H1 (cell line): ENCODE measurements at regions not wholly inside any gene's neighbourhood (a gene's known extent, or its start where the extent isn't known, plus 50 kb on each side); places are given as distances from the start of the nearest gene placed in this dataset.

ENCODE experiments used
- CTCF ChIA-PET: fragments of 300-600 bp; sonication (Branson Sonifier 250); formaldehyde crosslinking; loops from one replicate; lab custom pipeline; 2021; ENCODE audit not compliant: partially characterized antibody; lab: Charles Lee
- POLR2A ChIA-PET: fragments of 300-600 bp; sonication (Branson Sonifier 250); formaldehyde crosslinking; loops from one replicate; lab custom pipeline; 2021; ENCODE audit warnings: inconsistent platforms; ENCODE audit not compliant: partially characterized antibody; lab: Charles Lee
- DNase-seq, 2 experiments: peaks; one replicate each; pipeline versions ENCODE4 v3.0.0 to v3.0.0-alpha.2; 2010 to 2022; ENCODE audit warnings: low spot score in 2 of 2, low read depth in 1 of 2, mixed read lengths in 1 of 2
- FAIRE-seq: peaks from 2 replicates; lab custom pipeline; 2011; peaks lifted over from hg19 to GRCh38; lab: Jason Lieb, UNC
- H2AFZ ChIP-seq: 2 replicates; pipeline ENCODE4 v1.8.1; 2012; ENCODE audit warnings: low read length, inconsistent platforms
- H2AK5ac ChIP-seq: 2 replicates; pipeline ENCODE4 v1.6.1; 2013; ENCODE audit warnings: low read depth, low read length
- H2BK120ac ChIP-seq: replicated peaks from 2 replicates; pipeline ENCODE3; 2013; ENCODE audit warnings: low read depth, low read length, inconsistent platforms
- H2BK12ac ChIP-seq: 2 replicates; pipeline ENCODE4 v1.6.1; 2013; ENCODE audit warnings: low read depth, low read length
- H2BK15ac ChIP-seq: 2 replicates; pipeline ENCODE4 v1.6.1; 2013; ENCODE audit warnings: low read length
- H2BK20ac ChIP-seq: 2 replicates; pipeline ENCODE4 v1.6.1; 2013; ENCODE audit warnings: low read length
- H2BK5ac ChIP-seq: 2 replicates; pipeline ENCODE4 v1.6.1; 2013; ENCODE audit warnings: low read depth, low read length
- H3K14ac ChIP-seq: 2 replicates; pipeline ENCODE4 v1.6.1; 2013; ENCODE audit warnings: inconsistent platforms; ENCODE audit not compliant: insufficient read length
- H3K18ac ChIP-seq: 2 replicates; pipeline ENCODE4 v1.6.1; 2013; ENCODE audit warnings: low read length; ENCODE audit errors: extremely low read depth
- H3K23ac ChIP-seq: 2 replicates; pipeline ENCODE4 v1.6.1; 2013; ENCODE audit warnings: inconsistent platforms; ENCODE audit not compliant: insufficient read length
- H3K23me2 ChIP-seq: 2 replicates; pipeline ENCODE4 v1.6.1; 2013; ENCODE audit warnings: low read depth, low read length
- H3K27ac ChIP-seq: 2 replicates; pipeline ENCODE4 v1.6.1; 2011; ENCODE audit warnings: low read depth, low read length, inconsistent platforms
- H3K27me3 ChIP-seq, 4 experiments: replicated peaks in 1 of 4; 1 replicate in 1 of 4; 2 replicates in 3 of 4; pipeline versions ENCODE4 v1.6.1 to v1.8.1; 2011 to 2013; ENCODE audit warnings: low read length in 3 of 4, mild to moderate bottlenecking in 3 of 4, inconsistent platforms in 2 of 4, mixed read lengths in 2 of 4, moderate library complexity in 1 of 4; ENCODE audit not compliant: control insufficient read depth in 3 of 4, insufficient read depth in 3 of 4; ENCODE audit errors: extremely low read depth in 1 of 4
- H3K36me3 ChIP-seq, 4 experiments: 2 replicates each; pipeline versions ENCODE4 v1.6.1 to v1.8.1; 2011 to 2013; ENCODE audit warnings: mild to moderate bottlenecking in 4 of 4, low read length in 3 of 4, moderate library complexity in 2 of 4, control low read depth in 1 of 4, inconsistent platforms in 1 of 4; ENCODE audit not compliant: insufficient read depth in 4 of 4, control insufficient read depth in 2 of 4
- H3K4ac ChIP-seq: replicated peaks from 2 replicates; pipeline ENCODE3; 2013; ENCODE audit warnings: low read length, low read depth, mixed read lengths, inconsistent platforms; ENCODE audit not compliant: insufficient read length
- H3K4me1 ChIP-seq, 4 experiments: replicated peaks in 1 of 4; 1 replicate in 1 of 4; 2 replicates in 3 of 4; pipeline versions ENCODE4 v1.6.1 to v1.8.1; 2011 to 2013; ENCODE audit warnings: low read length in 3 of 4, inconsistent platforms in 2 of 4, mixed read lengths in 1 of 4; ENCODE audit not compliant: insufficient read depth in 4 of 4, control insufficient read depth in 3 of 4
- H3K4me2 ChIP-seq, 2 experiments: 2 replicates each; pipeline versions ENCODE4 v1.6.1 to v1.8.1; 2011 to 2013; ENCODE audit warnings: low read depth in 2 of 2, low read length in 2 of 2, control low read depth in 1 of 2, inconsistent platforms in 1 of 2, mild to moderate bottlenecking in 1 of 2; ENCODE audit not compliant: insufficient read depth in 1 of 2
- H3K4me3 ChIP-seq, 4 experiments: fragments of 200-600, 300-600 bp in 1 of 4; sonication (generic), shearing (Covaris generic), sonication (Bioruptor Twin) in 1 of 4; 2 replicates each; pipeline versions ENCODE4 v1.5.1 to v1.8.1; 2011 to 2016; ENCODE audit warnings: low read length in 4 of 4, low read depth in 3 of 4, control low read depth in 2 of 4, inconsistent platforms in 2 of 4, mild to moderate bottlenecking in 2 of 4, mixed read lengths in 1 of 4, moderate library complexity in 1 of 4; ENCODE audit not compliant: insufficient read depth in 2 of 4; ENCODE audit errors: extremely low read depth in 1 of 4
- H3K56ac ChIP-seq: replicated peaks from 2 replicates; pipeline ENCODE3; 2013; ENCODE audit warnings: low read depth, mild to moderate bottlenecking, mixed read lengths, low read length, inconsistent platforms; ENCODE audit not compliant: insufficient read length
- H3K79me1 ChIP-seq: 2 replicates; pipeline ENCODE4 v1.6.1; 2013; ENCODE audit warnings: low read depth, low read length, control low read depth
- H3K79me2 ChIP-seq, 2 experiments: 2 replicates each; pipeline versions ENCODE4 v1.6.1 to v1.8.1; 2012 to 2013; ENCODE audit warnings: low read length in 2 of 2, mild to moderate bottlenecking in 2 of 2, inconsistent platforms in 1 of 2; ENCODE audit not compliant: insufficient read depth in 2 of 2, control insufficient read depth in 1 of 2
- H3K9ac ChIP-seq, 4 experiments: replicated peaks in 1 of 4; 1 replicate in 1 of 4; 2 replicates in 3 of 4; pipeline versions ENCODE4 v1.6.1 to v1.8.1; 2011 to 2013; ENCODE audit warnings: low read depth in 3 of 4, low read length in 3 of 4, control low read depth in 2 of 4, mild to moderate bottlenecking in 2 of 4, moderate library complexity in 2 of 4, inconsistent platforms in 1 of 4; ENCODE audit errors: extremely low read depth in 1 of 4
- H3K9me3 ChIP-seq, 2 experiments: 2 replicates each; pipeline versions ENCODE4 v1.6.1 to v1.8.1; 2012 to 2013; ENCODE audit warnings: mild to moderate bottlenecking in 2 of 2, moderate library complexity in 2 of 2, control low read depth in 1 of 2, inconsistent platforms in 1 of 2, low read depth in 1 of 2, low read length in 1 of 2, mixed read lengths in 1 of 2; ENCODE audit not compliant: insufficient read depth in 2 of 2
- H4K20me1 ChIP-seq, 2 experiments: replicated peaks in 1 of 2; 2 replicates each; pipeline versions ENCODE3 to v1.8.1; 2011 to 2013; ENCODE audit warnings: inconsistent platforms in 2 of 2, low read length in 2 of 2, mild to moderate bottlenecking in 1 of 2; ENCODE audit not compliant: insufficient read depth in 2 of 2, control insufficient read depth in 1 of 2
- H4K5ac ChIP-seq: 2 replicates; pipeline ENCODE4 v1.6.1; 2013; ENCODE audit warnings: low read length, low read depth, mixed read lengths, inconsistent platforms; ENCODE audit not compliant: insufficient read length
- H4K8ac ChIP-seq: 2 replicates; pipeline ENCODE4 v1.8.0; 2013; ENCODE audit warnings: mild to moderate bottlenecking, moderate library complexity, low read length, inconsistent platforms; ENCODE audit not compliant: insufficient read depth; ENCODE audit errors: extremely low read depth
- H4K91ac ChIP-seq: replicated peaks from 2 replicates; pipeline ENCODE3; 2013; ENCODE audit warnings: low read length, mixed read lengths, inconsistent platforms; ENCODE audit not compliant: insufficient read length
- BRCA1 ChIP-seq: IDR thresholded peaks from 2 replicates; pipeline ENCODE4 v1.6.1; 2012; ENCODE audit warnings: low read depth, low read length, improper control_type of control experiment
- CHD1 ChIP-seq: IDR thresholded peaks from 2 replicates; pipeline ENCODE4 v1.6.1; 2012; ENCODE audit warnings: low read depth, low read length, improper control_type of control experiment
- CHD2 ChIP-seq: IDR thresholded peaks from 2 replicates; pipeline ENCODE4 v1.6.1; 2012; ENCODE audit warnings: low read length, improper control_type of control experiment
- EGR1 ChIP-seq: IDR thresholded peaks from 2 replicates; pipeline ENCODE4 v1.6.1; 2011; ENCODE audit warnings: low read depth, low read length, borderline replicate concordance
- EZH2 ChIP-seq: fragments of 200-600 bp; sonication (generic); IDR thresholded peaks from 2 replicates; pipeline ENCODE4 v1.7.1; 2012; ENCODE audit warnings: low read depth, mild to moderate bottlenecking, moderate library complexity, low read length, inconsistent platforms; ENCODE audit not compliant: severe bottlenecking
- FOSL1 ChIP-seq: IDR thresholded peaks from 2 replicates; pipeline ENCODE4 v1.6.1; 2011; ENCODE audit warnings: mild to moderate bottlenecking, low read depth, low read length, moderate library complexity; ENCODE audit not compliant: insufficient read depth
- KDM1A ChIP-seq: fragments of 200-600, 300-600 bp; sonication (generic); IDR thresholded peaks from 2 replicates; pipeline ENCODE4 v1.7.1; 2016; ENCODE audit warnings: mild to moderate bottlenecking, low read length, borderline replicate concordance
- KDM5A ChIP-seq: fragments of 200-600 bp; IDR thresholded peaks from 2 replicates; pipeline ENCODE4 v1.7.1; 2012; ENCODE audit warnings: mild to moderate bottlenecking, low read length, inconsistent platforms, mixed read lengths
- POU5F1 ChIP-seq: IDR thresholded peaks from 2 replicates; pipeline ENCODE4 v1.6.1; 2011; ENCODE audit warnings: low read depth, mild to moderate bottlenecking, low read length, moderate library complexity
- RFX5 ChIP-seq: IDR thresholded peaks from 2 replicates; pipeline ENCODE4 v1.6.1; 2011; ENCODE audit warnings: low read depth, low read length, improper control_type of control experiment, borderline replicate concordance
- SAP30 ChIP-seq: fragments of 300-600 bp; sonication (generic); IDR thresholded peaks from 2 replicates; pipeline ENCODE4 v1.7.1; 2012; ENCODE audit warnings: low read length, moderate library complexity, mild to moderate bottlenecking, inconsistent platforms; ENCODE audit not compliant: insufficient read depth, insufficient replicate concordance
- SIX5 ChIP-seq: IDR thresholded peaks from 2 replicates; pipeline ENCODE4 v1.6.1; 2011; ENCODE audit warnings: mild to moderate bottlenecking, low read depth, low read length
- SRF ChIP-seq: IDR thresholded peaks from 2 replicates; pipeline ENCODE4 v1.6.1; 2011; ENCODE audit warnings: mild to moderate bottlenecking, low read depth, low read length, moderate library complexity
- TAF7 ChIP-seq: optimal IDR thresholded peaks from 2 replicates; pipeline ENCODE3; 2011; ENCODE audit warnings: low read depth, mild to moderate bottlenecking, inconsistent platforms, low read length, moderate library complexity, borderline replicate concordance
- TEAD4 ChIP-seq: IDR thresholded peaks from 2 replicates; pipeline ENCODE4 v1.6.1; 2012; ENCODE audit warnings: low read depth, low read length, inconsistent platforms, mixed read lengths
- WGBS, 2 experiments: shearing (Covaris generic) in 1 of 2; methylation state at CpG; one replicate each; pipeline versions ENCODE4 v1.1.6 to v1.1.7; 2013 to 2015; ENCODE audit warnings: low lambda C conversion rate in 2 of 2, mixed read lengths in 2 of 2, inconsistent platforms in 1 of 2, low coverage in 1 of 2, missing lambda C conversion rate in 1 of 2; ENCODE audit not compliant: insufficient replicate concordance in 2 of 2, insufficient coverage in 1 of 2, insufficient read length in 1 of 2; ENCODE audit errors: extremely low coverage in 1 of 2, missing lambda C conversion rate in 1 of 2; 5-methylcytosine and 5-hydroxymethylcytosine counted together
- TF ChIP-seq, protein P1 (sequence below): IDR thresholded peaks from 2 replicates; pipeline ENCODE4 v1.6.1; 2011; ENCODE audit warnings: low read depth, mild to moderate bottlenecking, low read length; ENCODE audit not compliant: insufficient read depth

DNA sequence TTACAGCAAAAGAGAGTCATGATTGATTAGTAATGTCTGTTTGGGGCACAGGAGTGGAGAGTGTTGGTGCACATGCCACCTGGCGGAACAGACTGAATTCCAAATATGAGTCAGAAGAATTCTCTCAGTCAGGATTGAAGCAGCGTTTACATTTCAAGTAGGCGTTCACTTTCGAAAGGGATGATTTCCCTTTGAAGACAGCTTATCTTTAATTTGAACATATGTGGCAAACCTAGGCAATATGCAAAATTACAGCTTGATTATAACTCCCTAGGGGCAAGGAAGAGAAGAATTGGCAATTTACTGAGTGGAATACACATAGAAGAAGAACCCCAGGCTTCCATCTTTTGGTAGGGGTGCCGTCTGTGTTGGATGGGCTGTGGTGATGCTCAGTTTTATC lies 235.8 kb downstream of the HAPSTR1 start:
- Histone ChIP-seq H3K79me2 (no peaks in the 10 kb centered on the region), H3K27ac (no peak overlapping the region), H3K23me2 (no peaks in the 10 kb centered on the region), H3K23ac (no peak overlapping the region), H2AK5ac (no peak overlapping the region), H3K4me1 (peaks cover 0 to 6% (median 0%) of the 10 kb centered on the region in 4 experiments; a peak in 1 of 7 replicates), H2BK12ac (no peak overlapping the region), H3K4me3 (no peak overlapping the region), H3K56ac (no peak overlapping the region), H4K91ac (no peak overlapping the region), H2AFZ (no peak overlapping the region), H3K14ac (no peak overlapping the region), H3K4ac (no peak overlapping the region), H3K9me3 (no peaks in the 10 kb centered on the region), H3K9ac (no peak overlapping the region), H3K18ac (no peak overlapping the region), H4K5ac (no peak overlapping the region), H4K8ac (no peak overlapping the region), H3K79me1 (no peaks in the 10 kb centered on the region), H2BK5ac (no peak overlapping the region), H2BK15ac (no peak overlapping the region), H4K20me1 (no peaks in the 10 kb centered on the region), H2BK120ac (no peak overlapping the region), H3K27me3 (no peaks in the 10 kb centered on the region), H3K4me2 (no peak overlapping the region), H2BK20ac (no peak overlapping the region), H3K36me3 (no peaks in the 10 kb centered on the region)
- WGBS, 2 experiments, result 86% methylated on average over 5 of the region's 5 CpGs; no CpG with 5 or more reads in 1 of the 2 experiments
- DNase-seq (no peak), FAIRE-seq (no peak)
- CTCF ChIA-PET, result no interaction called here
- POLR2A ChIA-PET, result no interaction called here
- TF ChIP-seq BRCA1 (no peak), KDM1A (no peak), TAF7 (no peak), POU5F1 (no peak), EZH2 (no peak), FOSL1 (no peak), CHD1 (no peak), SRF (no peak), KDM5A (no peak), SAP30 (no peak), SIX5 (no peak), TEAD4 (no peak), RFX5 (no peak), CHD2 (no peak), EGR1 (no peak)
- TF ChIP-seq, protein P1, sequence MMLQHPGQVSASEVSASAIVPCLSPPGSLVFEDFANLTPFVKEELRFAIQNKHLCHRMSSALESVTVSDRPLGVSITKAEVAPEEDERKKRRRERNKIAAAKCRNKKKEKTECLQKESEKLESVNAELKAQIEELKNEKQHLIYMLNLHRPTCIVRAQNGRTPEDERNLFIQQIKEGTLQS, result no peak
